GM19099 (cell line): ENCODE measurements at regions not wholly inside any gene's neighbourhood (a gene's known extent, or its start where the extent isn't known, plus 50 kb on each side); places are given as distances from the start of the nearest gene placed in this dataset.

Experiments
- POLR2A ChIP-seq: IDR thresholded peaks from 3 replicates; pipeline ENCODE4 v1.6.1; 2011; ENCODE audit warnings: low read depth; ENCODE audit not compliant: insufficient read length; ENCODE audit errors: extremely low read depth

DNA sequence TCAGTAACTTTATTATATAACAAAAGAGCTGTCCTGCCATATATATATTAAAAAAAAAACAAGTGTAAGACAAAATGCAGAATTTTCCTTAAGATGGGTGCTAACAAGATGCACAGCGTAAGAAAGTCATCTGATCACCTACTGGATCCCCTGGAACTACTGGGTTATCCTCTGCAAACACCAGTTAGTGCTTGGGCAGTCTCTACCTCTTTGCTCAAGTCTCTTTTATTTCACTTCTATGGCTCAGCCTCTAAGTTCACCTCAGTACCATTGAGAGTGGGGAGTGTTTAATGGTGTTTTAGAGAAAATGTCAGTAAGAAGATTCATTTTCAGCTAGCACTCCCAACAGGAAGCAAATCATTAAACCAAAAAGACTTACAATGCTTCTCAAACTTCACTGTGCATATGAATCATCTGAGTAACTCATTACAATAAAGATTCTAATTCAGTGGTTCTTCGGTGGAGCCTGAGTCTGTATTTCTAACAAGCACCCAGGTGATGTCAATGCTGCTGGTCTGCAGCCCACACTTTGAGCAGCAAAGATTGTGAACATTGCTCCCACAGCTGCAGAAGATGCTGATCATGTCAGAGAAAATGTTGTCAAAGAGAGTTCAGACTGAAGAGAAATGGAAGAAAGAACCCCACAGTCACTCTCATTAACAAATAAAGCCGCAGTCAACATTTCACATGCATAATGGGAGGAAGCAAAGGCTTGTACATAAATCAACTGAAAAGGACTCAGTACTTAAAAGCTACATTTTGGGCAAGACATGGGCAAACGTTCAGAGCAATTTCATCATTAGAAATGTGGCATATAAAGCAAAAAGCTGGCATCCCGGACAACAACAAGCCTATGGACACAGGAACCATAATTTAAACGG is 227.1 kb upstream of the ATP11B start:
- TF ChIP-seq POLR2A, result no peak

DNA sequence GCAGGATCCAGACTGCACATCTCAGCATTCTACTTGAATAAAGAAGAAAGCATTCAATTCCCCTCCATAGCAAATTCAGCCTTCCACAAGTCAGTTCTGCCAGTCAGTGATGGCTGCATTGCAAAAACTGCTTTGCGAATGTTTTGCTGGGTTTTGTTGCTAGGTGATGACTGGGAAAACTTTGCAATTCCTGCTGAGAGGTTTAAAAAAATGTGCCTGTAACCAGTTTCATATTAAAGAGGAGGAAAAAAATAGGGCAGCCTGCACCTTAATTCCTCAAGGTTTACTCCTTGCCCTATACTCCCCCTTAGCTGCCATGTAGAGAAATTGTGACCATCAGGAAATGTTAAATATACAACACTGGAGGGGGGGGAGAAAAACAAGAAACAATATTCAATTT is 225.6 kb upstream of the ATP11B start:
- no peak for TF ChIP-seq POLR2A

DNA sequence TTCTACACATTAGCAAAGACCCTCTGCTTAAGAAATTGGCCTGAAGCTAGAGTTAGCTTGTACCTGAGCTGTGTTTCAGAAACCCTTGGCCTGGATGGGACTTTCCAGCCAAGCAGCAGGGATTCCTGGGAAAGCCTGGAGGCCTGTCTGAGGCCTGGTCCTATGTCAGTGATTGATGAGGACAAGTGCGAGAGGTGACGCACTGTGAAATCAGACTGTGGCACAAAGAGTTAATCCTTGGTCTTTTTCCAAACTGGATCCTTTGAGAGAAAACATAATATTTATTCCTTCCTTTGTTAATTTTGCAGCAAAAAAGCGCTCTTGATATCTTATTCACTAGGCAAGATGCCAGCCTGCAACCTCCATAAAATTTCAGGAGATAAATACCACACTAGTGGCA is 225.0 kb upstream of the ATP11B start:
- no peak for TF ChIP-seq POLR2A

DNA sequence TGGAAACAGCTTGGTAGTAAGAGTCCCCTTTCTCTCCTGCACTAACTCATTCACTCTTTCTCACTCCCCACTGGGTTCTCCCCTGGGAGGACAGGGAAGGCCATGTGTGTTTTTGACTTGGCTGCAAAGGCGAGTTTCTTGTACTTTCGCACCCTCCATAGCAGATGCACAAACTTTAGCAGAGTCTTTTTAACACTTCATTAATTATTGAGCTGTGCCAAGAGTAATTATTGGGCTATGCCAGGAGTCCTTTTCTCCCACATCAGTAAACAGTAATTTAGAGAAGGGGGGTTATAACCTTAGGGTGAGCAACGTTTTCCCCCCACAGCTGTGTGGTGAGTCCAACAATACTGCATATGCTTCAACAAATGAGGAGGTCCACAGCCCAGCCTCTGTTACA is 224.4 kb upstream of the ATP11B start:
- TF ChIP-seq POLR2A, result no peak

DNA sequence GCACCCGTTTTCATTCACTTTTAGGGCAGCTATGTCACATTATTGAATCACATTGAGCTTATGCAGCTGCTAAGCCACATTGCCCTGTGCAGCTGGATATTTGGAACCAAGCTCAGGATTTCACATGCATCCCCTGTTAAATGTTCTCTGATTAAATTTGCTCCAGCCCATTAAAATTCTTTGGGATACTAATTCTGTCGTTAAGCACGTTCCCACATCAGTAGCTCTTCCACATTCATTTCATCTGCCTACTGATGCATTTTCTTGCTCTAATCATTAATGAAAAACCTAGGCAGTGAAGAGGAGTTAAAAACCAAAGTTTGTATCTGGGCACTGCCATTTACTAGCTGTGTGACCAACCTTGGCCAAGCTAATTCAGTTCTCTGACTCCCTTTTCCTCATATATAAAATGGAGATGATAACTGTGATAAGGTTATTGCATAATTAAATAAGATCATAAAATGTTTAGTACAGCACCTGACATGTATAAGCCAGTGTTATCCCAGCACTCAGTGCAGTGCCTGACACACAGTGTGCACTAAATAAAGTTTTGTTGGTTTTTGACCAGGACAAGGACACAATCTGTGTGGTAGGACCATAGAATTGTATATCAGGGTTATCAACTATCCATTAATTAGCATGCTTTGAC is 222.2 kb upstream of the ATP11B start:
- no peak for TF ChIP-seq POLR2A

DNA sequence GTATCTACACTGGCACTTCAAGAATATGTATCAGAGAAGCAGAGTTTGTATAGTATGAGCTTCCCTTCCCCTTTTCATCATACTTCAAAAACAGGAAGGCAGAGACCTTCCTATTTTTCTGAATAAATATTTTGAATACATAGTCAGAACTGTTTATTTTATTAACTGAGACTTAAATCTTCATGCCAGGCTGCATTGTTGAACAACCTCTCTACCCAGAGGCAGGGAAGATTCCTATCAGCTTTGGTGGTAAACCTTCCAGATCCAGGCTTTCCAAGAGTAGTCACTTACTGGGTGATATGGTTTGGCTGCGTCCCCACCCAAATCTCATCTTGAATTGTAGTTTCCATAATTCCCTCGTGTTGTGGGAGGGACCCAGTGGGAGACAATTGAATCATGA is 217.4 kb upstream of the ATP11B start:
- TF ChIP-seq POLR2A, result no peak

DNA sequence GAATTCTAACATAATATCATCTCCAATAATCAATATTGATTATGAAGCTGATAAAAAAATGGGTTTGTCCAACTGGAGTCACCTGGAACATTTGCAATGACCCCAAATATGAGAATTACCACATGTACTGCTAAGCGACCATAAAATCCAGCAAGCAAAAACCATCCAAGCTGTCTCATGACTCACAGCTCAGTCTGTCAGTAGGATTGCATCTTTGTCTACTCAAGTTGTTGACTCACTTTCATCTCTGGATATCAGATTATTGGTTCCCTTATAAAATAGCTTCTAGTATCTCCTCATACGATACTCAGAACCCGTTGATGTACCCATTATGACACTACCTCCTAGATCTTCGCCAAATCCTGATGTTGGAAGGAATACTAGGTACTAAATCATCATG is 209.8 kb upstream of the ATP11B start:
- no peak for TF ChIP-seq POLR2A

DNA sequence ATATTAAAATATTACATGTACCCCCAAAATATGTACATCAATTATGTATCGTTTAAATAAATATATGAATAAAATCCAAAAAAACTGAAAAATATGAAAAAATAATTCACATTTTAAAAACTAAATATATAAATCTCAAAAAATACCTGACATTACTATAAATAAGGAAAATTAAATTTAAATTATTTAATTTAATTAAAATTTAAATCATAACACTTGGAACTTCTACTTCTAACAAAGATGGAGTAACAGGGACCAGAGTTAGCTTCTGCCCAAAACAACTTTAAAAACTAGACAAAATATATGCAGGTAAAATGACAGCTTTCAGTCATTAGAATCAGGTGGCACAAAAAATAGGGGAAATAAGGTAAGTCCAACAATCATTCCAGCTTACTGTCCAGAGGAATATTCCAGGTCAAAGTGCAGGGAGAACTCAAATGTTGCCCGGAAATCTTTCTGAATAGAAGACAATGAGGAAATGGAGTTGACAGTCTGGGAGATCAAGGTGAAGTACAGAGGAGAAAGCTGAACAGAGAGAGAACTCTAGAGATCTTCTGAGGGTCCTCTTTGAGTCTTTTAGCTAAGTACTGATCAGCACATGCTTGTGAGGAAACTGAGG is 207.7 kb upstream of the ATP11B start:
- no peak for TF ChIP-seq POLR2A

DNA sequence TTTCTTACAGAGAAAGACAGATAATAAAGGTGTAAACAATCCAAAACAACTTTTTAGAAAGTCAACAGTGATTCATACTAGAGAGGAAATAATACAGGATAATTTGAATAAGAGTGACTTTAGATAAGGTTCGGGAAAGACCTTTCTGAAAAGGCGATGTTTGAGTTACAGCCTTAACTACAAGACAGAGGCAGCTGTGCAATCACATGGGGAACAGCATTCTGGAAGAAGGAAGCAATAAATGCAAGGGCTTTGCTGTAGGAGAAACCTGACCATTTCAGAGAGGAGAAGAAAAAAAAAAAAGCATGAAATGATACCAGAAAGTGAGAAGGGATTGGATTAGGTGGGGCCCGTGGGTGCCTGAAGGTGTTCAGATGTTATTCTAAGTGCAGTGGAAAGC is 200.6 kb upstream of the ATP11B start:
- no peak for TF ChIP-seq POLR2A

DNA sequence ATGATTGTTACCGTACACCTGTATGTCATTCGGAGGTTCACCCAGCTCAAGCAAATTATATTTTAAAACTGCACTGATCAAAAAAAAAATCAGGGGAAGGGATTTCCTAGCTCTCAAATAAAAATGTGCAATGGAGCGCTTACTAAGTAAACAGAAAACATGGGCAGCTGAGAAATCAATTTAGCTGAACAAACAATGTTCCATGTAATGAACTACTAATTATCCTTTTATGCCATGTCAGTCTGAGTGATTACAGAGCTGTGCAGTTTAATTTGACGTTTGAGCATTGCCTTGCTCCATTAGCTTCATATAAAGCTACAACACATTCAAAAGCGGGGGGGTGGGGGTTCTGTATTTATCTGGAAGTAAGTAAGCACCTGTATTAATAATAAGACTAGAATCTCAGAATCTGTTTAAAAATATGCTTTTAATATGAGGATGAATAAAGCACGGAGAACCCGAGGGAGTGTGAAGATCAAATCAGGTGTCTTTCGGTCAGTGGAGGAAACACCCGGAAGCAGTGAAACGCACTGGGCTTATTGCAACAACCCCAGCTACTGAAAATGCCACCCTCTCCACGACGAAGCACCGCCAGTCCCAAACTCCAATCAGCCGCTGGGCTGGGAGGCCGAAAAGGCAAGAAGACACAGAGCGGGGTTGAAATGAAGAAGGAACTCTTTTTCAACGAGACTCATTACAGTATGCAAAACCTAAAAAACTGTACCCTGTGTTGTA is 196.5 kb upstream of the ATP11B start:
- no peak for TF ChIP-seq POLR2A

DNA sequence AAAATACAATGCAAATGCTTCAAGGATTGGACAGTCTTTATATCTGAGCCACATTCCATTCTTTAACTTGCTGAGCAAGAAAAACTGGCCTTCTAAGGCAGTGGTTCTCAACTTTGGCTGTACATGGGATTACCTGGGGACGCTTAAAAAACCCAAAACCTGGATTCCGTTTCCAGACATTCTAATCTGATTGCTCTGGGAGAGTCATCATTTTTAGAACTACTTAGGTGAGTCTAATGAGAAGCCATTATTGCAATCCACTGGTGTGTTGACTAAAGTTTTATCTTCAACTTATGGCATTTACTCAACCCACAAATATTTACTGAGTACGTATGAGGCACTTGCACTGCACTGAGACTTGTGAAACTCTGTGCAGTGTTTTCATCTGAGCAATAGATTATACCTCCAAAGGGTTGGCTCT is 195.7 kb upstream of the ATP11B start:
- TF ChIP-seq POLR2A, result no peak

DNA sequence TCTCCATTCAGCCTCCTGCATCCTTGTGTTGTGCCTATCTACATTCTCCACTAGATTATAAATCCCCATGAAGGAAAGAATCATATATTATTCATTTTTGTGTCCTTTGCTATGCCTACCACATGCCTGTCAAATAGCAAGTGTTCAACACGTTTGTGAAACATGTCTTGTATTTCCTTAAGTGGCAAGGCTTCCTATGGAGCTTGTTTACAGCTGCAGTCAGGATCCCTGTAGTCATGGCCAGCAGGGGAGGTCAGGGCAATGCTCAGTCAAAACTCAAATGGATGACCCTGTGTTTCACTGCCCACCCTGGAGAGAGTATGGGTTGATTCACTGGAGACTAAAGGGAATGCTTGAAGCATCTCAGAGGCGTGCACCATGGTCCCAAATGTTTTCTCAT is 191.7 kb upstream of the ATP11B start:
- TF ChIP-seq POLR2A, result no peak

DNA sequence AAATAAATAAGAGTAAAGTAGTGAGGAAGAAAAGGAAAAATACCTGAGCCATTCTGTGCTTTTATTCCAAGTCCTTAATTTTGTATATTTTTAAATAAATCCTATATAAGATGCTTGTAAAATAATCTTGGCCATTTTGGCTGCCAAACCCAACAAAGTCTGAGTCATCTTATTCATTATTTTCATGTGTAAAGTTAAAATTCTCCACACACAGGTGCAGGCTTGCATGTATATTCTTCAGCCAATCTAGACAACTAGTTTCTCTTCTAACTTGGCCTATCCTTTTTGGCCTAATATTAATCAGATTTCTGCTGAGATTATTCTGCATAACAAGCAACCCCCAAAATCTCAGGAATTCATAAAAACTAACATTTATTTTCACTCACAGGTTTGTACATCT is 189.8 kb upstream of the ATP11B start:
- no peak for TF ChIP-seq POLR2A

DNA sequence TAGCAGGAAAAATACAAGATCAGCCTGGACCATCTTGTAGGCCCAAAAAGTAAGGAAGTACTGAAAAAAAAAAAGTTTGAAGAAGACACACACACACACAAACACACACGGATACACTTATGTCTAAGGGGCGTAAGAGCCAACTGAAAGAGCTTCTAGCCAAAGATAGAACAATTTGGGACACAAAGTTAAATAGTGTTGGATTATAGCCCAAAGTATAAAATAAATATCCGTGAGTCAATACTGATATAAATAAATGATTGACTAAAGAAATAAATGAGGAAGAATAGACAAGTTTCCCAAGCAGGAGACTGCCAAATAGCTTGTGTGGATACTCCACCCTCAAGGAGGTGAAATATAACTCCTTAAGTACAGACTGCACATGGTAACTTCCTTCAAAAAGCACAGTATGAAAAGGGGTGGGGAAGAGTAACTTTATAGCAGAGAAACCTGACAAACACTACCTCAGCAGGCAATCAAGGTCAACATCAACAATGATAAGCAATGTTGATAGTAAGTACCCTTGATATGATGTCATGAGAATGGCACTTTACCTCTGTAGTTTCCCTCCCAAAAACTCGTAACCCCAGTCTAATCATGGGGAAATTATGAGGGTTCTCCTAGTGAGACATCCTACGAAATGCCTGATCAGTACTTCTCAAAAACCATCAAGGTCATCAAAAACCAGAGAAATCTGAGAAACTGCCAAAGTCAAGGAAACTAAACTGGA is 187.3 kb upstream of the ATP11B start:
- no peak for TF ChIP-seq POLR2A
